Choroid plexus epithelial cell (primary cell): ENCODE measurements at regions not wholly inside any gene's neighbourhood (a gene's known extent, or its start where the extent isn't known, plus 50 kb on each side); places are given as distances from the start of the nearest gene placed in this dataset.

Source experiments
- DNase-seq: peaks from one replicate; pipeline ENCODE4 v3.0.0-alpha.2; 2010; ENCODE audit warnings: low read depth
- H3K4me3 ChIP-seq: 2 replicates; pipeline ENCODE4 v1.5.1; 2011; ENCODE audit warnings: low read depth, mild to moderate bottlenecking, control low read depth, low read length, moderate library complexity
- CTCF ChIP-seq: conservative IDR thresholded peaks from 2 replicates; pipeline ENCODE4 v1.5.1; 2011; ENCODE audit warnings: low read depth, mild to moderate bottlenecking, control low read depth, inconsistent platforms, low read length, moderate library complexity

DNA sequence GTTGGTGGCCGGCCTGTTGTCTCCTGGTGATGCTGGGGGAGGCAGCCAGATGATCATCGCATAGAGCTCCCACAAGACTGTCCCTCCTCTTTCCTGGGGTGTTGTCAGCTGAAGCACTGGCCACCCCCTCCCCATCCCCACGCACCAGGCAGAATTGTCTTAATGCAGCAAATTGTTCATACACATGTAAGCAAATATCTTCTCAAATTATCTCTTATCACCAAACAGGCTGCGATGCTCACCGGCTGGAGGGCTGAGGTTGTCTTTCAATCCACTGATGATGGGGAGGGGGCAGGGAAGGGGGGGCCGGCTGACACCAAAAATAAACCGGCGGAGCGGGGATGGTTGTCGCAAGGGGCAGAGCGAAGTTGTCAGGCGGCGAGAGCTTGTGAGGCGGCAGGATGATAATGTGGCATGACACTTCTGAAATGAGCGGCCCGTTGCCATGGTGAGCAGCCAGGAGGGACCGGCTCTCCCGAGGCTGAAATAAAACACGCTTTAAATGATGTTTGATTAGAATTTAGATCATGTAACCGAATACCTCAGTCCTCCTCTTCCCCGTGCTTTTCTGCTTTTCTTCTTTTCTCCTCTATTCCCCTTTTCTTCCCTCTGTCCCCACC, 59.8 kb downstream of the MRM1 start:
- no peak for TF ChIP-seq CTCF
- H3K4me3 ChIP-seq: no peak overlapping the region
- no peak for DNase-seq

DNA sequence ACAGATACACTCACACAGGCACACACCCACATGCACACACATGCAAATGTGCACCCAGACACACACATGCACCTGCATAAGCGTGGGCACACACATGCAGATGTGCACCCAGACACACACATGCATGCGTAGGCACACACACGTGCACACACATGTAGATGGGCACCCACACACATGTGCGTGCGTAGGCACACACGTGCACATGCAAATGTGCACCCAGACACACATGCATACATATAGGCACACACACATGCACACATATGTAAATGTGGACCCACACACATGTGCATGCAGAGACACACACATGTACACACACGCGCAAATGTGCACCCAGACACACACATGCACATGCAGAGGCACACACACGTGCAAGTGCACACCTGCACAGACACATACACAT, 60.3 kb downstream of the MRM1 start:
- H3K4me3 ChIP-seq: no peak overlapping the region
- DNase-seq: no peak
- no peak for TF ChIP-seq CTCF

GRCh38 chr17:36665417-36665816, 64.0 kb downstream of the MRM1 start:
- TF ChIP-seq CTCF: no peak
- no peak overlapping the region for H3K4me3 ChIP-seq
- peak; percentile 5 for DNase-seq

- H3K4me3 ChIP-seq: no peak overlapping the region
- no peak for TF ChIP-seq CTCF
- DNase-seq: no peak
Observed at GRCh38 chr17:36667922-36668321, 66.5 kb downstream of the MRM1 start.

GRCh38 chr17:36668824-36669223, 67.4 kb downstream of the MRM1 start:
- no peak for TF ChIP-seq CTCF

GRCh38 chr17:36671144-36671543, 69.8 kb downstream of the MRM1 start:
- no peak for TF ChIP-seq CTCF
- DNase-seq: no peak
- no peak overlapping the region for H3K4me3 ChIP-seq

More at GRCh38 chr17:36668824-36669223, 67.4 kb downstream of the MRM1 start:
- no peak for DNase-seq
- H3K4me3 ChIP-seq: no peak overlapping the region

- H3K4me3 ChIP-seq: no peak overlapping the region
- DNase-seq: no peak
- no peak for TF ChIP-seq CTCF
Observed at GRCh38 chr17:36672403-36672918, 71.1 kb downstream of the MRM1 start.
